ENCODE measurements at regions not wholly inside any gene's neighbourhood (a gene's known extent, or its start where the extent isn't known, plus 50 kb on each side); places are given as distances from the start of the nearest gene placed in this dataset.
A peak's percentile ranks its signal among the peaks of the same experiment; 100 is the strongest.
"Not testable (repeated sequence)": the region's sequence is repeated elsewhere in the genome, so short reads cannot be mapped to it uniquely, and the experiment has no call there.

DNA sequence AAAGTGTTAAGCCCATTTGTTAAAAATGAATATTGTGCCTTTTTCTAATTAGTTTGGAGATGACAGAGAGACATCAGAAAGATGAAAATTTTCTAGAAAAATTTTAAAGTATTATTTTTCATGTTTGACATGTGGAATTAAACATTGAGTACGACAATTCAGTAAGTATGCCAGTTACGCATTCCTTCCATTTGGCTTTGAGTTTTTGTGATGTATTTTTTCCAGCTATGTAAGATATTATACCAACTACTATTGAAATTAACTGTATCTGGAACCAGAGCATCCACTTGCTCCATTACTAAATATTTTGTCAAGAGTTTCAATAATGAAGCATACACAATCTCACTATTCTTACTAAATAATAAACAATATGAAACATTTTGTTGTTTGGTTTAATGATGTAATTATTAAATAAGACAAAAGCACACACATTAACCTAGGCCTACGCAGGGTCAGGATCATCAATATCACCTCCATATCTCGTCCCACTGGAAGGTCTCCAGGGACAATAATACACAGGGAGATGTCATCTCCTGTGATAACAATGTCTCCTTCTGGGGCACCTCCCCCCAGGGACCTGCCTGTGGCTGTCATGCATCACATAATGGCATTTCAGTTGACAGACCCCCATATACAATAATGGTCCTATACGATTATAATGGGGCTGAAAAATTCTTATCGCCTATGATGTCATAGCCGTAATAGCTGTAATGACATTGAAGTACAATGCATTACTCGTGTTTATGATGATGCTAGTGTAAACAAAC lies 274.1 kb downstream of the REEP3 start:
- DNase-seq = no peak

DNA sequence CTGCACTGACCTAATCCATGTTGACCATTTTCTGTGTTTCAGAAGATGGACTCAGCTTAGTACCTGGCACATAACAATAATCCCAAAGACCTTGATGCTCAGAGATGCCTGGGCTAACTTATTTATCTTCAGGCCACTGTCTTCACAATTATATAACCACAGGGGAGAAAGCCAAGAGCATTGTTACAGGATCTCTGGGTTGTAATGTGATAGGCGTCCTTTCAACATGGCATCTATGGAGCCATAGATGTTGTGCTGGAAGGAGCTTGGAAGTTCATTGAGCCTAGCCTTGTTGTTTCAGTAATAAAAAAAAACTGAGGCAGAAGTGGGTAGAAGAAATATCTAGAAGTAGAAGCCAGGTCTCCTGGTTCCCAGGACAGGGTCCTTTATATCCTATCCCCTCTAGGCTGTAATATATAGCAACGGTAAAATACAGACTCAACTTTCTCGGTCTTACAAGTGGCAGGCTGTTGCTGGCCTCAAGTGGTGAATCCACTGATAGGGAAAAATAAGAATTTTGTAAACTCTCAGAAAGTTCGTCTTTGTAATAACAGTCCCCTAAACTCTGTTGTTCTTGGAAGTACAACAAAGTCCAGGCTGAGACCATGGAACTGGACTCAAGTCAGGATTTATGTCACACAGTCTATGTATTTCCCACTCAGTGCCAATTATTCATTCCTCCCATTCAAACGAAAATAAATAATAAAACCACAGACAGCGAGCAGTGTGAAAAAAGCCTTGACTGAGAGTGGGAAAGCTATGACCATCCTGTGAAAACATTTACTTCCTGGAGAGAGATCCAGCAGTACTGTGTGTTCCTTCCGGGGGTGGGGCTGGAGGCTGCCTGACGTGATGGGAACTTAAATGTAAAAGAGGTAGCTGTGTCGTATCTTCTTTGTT lies 277.6 kb downstream of the REEP3 start:
- DNase-seq = no peak

DNA sequence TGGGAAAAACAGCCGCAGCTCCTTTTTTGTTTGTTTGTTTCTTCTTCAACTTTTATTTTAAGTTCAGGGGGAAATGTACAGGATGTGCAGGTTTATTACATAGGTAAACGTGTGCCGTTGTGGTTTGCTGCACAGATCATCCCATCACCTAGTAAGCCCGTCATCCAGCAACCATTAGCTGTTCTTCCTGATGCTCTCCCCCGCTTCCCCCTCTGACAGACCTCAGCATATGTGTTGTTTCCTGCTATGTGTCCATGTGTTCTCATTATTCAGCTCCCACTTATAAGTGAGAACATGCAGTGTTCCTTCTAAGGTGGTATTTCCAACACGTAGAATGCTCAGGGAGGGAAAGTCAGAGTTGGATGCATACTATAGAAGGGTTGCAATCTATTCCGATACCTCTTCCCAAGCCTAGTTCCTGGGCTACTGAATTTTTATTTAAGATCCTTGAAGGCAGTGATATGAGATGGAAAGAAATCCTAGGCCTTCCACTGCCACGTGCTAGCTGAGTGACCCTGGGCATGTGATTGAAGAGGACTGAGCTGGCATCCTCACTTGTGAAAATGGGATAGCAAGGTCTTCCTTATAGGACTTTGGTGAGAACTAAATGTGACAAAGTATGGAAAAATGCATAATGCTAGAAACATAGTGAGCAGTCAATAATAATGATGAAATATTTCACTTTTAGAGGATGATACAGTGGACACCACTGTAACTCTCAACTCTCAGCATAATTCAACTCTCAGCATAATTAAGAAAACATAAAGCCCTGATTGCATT lies 278.5 kb downstream of the REEP3 start:
- DNase-seq = no peak

DNA sequence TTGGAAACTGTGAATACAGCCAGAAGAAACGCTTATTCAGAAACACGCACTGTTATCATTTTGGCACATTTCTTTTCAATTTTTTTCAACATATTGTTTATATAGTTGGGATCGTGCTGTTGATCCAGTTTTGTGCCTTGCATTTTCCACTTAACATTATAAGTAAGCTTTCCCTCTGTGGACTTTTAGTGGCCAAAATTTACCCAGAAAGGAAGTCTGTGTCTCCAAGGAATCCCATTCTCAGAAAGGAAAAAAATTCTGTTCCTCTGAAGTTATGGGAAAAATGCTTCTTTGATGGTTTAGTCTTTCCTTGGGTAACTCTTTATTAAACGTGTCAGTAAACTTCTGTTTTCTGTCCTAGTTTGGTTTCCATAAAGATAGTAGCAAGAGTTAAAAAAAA lies 280.0 kb downstream of the REEP3 start:
- no peak for DNase-seq

DNA sequence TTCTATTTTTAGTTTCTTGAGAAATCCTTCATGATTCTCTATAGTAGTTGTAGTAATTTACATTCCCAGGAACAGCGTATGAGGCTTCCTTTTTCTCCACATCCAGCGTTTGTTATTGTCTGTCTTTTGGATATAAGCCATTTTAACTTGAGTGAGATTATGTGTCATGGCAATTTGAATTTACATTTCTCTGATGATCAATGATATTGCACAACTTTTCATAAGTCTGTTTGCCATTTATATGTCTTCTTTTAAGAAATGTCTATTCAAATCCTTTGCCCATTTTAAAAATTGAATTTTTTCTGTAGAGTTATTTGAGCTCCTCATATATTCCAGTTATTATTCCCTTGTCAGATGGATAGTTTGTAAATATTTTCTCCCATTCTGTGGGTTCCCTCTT lies 285.1 kb downstream of the REEP3 start:
- DNase-seq = no peak

DNA sequence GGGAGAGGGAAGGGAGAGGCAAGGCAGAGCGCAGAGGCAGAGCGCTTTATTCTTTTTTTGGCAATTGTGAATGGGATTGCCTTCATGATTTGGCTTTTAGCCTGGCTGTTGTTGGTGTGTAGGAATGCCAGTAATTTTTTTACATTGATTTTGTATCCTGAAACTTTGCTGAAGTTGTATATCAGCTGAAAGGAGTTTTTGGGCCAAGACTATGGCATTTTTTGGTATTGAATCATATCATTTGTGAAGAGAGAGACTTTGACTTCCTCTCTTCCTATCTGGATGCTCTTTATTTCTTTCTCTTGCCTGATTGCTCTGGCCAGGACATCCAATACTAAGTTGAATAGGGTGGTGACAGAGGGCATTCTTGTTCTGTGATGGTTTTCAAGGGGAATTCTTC lies 291.3 kb downstream of the REEP3 start:
- no peak for DNase-seq

DNA sequence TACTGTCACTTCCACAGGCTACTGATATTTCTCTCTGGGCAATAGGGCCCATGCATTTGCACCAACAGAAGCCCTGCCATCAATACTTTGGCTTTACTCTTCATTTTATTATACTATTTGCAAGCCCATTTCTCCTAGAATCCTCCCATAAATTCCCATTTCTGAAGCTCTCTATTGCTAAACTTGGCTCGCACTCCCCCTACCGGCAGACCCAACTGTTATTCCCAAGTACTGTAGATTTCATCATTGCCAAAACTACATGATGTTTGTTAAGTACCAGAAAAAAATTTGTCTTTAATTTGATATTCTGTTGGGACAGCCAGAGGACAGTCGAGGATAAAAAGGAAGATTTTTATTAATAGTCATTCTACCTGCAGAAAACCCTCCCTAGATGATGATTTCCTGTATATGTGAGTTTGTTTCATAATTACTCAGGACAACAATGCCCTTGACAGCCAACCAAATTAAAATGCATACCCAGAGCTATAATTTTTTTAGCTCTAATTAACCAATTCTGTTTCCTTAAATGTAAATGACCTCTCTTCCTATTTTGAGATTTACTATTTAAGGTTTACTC lies 298.6 kb downstream of the REEP3 start:
- peak; percentile 62 for DNase-seq

DNA sequence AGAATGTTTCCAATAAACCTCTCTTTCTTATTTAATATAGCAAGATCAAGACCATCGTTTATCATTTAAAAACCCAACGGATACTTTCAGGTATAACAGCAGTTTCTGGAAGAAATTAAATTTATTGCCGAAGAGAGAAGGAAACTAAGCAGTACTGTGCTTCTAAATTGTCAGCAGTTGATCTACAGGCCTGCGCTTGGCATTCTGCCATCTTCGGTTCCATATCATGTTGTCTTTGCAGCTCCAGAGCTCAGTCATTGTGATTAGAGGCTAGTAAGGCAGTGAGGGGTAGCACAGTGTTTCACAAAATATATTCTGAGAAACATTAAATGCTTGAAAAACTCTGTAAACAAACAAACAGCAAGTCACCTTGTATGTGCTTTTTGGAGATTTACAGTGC lies 301.3 kb downstream of the REEP3 start:
- no peak for DNase-seq

DNA sequence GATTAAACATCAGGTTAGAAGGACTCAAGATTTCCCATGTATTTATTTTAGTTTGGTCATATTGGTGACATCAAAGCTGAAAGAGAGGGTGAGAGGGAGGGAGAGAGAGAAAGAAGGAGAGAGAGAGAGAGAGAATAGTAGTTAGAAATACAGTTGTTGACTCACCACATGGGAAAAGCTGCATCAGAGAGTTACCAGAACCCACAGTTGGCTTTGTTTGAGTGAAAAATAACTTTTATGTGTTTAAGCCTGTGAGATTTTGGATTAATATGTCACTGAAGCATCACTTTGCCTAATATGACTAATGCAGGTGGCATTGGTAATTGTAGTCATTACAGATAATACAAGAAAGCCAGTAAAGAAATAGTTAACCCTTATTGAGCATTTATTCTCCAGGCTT lies 303.9 kb downstream of the REEP3 start:
- no peak for DNase-seq

DNA sequence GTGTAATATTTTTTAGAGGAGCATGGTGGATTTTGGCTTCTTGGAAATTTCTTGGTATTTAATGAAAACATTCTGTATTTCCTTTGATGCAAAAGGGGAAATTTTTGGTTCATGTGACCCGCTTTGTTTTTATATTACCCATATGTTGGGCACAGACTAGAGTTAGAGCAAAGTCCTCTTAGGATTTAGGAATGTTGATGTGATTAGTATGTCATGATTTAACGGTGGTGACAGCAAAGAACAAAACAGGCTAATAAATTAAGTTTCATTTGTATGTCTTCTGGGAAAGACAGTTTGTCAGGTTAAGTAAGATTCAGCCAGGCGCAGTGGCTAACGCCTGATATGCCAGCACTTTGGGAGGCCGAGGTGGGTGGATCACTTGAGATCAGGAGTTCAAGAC lies 304.6 kb downstream of the REEP3 start:
- DNase-seq = no peak

DNA sequence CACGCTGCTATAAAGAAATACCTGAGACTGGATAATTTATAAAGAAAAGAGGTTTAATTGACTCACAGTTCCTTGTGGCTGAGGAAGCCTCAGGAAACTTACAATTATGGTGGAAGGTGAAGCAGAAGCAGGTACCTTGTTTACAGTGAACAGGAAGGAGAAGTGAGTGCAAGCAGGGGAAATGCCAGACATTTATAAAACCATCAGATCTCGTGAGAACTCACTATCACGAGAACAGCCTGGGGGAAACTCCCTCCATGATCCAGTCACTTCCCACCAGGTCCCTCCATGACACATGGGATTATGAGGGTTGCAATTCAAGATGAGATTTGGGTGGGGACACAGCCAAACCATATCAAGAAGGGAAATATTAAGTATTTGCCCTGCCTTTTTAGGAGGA lies 305.8 kb downstream of the REEP3 start:
- DNase-seq = not testable (repeated sequence)

DNA sequence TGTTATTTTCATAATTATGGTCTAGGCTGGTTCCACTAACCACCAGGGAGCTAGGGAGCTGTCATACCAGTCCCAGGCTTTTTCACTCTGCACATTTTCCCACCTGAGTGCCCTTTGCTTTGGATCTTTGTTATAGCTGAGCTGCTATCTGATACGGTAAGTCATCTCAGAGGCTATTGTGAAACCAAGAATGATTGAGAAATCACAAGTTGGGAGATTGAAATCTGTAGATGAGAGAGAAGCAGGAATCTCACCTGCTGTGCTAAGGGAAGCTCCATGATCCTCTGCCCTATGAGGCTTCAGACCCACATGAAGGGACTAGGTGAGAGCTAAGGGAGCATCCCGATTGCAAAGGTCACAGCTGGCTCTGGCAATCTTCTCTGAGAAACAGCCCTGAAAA lies 307.8 kb downstream of the REEP3 start:
- no peak for DNase-seq

DNA sequence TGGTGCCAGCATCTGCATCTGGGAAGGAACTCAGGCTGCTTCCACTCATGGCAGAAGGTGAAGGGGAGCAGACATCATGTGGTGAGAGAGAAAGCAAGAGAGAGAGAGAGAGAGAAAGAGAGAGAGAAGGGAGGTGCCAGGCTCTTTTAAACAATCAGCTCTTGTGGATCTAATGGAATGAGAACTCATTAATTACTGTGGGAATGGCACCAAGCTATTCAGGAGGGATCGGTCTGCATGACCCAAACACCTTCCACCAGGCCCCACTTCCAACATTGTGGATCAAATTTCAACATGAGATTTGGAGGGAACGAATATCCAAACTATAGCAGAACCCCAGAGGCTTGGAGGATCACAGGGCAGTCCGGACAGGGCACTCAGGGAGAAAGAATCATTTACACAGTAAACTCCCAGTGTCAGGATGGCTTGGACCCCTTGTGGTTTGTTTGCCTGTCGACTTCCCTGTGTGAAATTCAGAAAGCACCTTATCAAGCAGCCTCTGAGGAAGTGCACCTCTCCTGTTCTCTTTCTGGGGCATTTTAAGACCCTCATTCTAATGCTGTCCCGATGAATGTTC lies 308.5 kb downstream of the REEP3 start:
- DNase-seq = no peak

DNA sequence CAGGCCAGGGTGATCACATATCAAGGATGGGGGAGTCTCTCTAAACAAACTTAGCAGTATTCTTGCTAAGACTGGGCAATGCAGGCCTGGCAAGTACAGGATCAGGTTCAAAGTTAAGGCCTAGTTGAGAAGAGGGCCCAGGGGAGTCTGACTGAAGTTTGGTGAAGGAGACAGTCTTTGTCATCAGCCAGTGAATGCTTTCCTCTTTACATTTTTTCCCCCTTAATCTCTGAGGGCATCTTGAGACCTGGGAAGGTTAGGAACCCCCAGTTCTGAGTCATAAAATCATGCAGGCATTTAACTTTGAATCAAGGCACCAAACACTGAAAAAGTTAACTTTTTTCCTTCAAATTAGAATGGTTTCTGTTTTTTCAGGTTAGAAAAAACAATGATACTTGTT lies 311.5 kb downstream of the REEP3 start:
- no peak for DNase-seq

DNA sequence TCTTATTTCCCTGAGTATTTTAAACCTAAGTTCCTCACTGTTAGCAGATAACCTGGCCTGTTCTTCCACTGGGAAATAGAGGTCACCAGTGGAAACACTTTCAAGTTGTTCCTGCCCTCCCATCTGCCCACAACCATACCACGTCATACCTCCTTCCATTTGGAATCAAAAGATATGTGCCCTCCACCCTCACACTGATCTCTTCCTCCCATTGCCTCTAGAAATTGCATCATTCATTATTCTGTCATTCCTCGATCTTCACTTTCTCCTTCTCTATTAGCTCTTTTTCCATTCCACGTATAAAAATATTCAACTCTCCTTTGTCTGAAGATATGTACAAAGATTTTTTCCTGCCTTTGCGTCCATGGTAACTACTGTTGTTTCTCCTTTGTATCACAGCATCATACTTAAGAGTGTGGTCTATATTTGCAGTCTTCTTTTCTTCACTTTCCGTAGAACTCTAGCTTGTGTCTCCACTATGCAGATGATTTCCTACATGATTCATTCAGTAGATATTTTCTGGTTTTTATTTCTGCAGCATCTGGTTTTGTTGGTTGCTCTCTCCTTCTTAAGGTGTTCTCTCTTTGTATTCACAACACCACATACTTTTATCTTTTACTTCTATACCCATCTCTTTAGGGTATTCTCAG lies 312.3 kb downstream of the REEP3 start:
- no peak for DNase-seq

DNA sequence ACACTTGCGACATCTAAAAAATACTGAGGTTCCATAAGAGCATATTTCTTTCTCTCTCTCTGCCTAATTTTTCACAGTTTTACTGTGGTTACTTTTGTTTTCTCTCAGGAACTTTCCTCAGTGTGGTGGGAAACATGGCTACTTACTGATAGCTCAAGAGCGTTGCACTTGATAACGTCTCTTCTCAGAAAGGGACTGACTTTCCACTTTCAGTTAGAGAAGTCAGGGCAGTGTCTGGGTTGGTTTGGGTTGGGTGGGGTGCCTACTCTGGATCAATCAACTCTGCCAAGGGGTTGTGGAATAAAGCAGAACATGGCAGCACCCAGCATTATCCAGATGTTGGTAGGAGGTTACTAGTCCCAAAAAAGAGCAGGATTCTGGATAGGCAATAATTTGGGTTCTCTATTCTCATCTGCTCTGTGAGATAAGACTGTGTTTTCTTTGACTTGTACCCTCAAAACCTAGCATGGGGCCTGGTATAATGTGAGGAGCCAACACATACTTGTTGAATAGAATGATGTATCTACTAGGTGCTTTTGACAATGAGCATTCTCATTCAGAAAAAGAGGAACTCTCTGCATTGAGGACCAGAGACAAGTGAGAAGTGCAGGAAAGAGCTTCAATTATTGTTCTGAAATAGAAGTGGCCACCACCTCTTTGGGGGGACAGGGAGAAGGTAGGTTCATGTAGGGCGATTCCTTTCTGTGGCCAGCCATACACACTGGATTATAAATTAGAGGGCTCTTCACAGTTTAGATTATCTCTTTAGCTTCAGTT lies 315.7 kb downstream of the REEP3 start:
- no peak for DNase-seq

DNA sequence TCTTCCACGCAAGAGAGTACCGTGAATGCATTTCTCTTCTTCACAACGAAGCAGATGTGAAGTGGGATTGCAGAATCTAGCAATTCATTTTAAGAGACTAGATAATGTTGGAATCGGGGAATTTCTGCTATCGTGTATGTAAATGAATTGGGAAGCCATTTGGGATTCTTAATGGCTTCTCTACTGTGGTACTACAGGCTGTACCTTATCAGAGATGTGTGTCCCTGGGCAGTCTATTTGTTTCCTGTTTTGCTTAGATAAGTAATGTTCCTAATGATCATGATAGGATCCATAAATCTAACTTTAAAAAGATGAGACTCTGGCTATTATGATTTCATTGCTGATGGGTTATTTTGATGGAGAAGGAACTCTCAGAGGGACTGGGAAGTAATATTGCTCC lies 320.6 kb downstream of the REEP3 start:
- no peak for DNase-seq

DNA sequence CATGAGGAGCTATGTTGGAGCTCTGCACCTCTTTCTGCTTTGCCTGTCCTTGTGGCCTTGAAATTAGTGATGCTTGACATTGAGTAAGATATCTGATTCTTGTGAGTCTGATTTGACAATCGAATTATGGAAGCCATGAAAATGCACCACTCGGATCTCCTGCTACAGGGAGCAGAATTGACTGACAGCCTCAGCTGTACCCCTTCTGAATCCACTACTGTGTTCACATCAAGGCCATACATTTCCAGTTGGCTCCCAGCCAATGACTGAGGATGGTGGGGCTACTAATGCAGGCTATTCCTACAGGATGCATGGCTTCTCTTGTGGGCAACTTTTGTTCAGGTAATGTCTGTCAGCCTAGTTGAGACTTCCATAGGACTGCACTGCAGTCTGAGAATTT lies 321.9 kb downstream of the REEP3 start:
- no peak for DNase-seq

DNA sequence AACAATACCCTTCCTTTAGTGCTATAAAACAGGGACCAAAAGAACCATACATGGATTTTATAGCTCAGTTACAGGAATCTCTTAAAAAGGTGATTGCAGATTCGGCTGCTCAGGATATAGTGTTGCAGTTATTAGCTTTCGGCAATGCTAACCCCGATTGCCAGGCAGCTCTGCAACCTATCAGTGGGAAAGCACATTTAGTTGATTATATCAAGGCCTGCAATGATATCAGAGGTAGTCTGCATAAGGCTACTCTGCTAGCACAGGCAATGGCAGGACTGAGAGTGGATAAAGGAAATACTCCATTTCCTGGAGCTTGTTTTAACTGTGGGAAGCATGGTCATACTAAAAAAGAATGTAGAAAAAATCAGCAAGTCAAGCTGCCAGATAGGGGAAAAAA lies 327.7 kb downstream of the REEP3 start:
- DNase-seq = not testable (repeated sequence)

DNA sequence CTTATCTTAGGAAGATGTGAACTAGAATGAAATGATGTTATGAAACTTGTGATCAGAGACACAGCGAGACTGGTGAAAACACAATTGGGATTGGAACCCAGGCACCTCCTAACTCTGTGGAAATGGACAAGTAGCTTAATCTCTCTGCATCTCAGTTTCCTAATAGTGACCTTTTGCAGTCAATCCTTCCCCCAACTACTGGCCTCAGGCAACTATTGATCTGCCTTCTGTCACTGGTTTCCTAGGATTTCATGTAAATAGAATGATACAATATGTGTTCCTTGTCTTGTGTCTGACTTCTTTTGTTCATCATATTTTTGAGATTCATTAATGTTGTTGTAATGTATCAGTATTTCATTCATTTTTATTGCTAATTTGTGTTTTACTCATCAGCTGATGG lies 341.7 kb downstream of the REEP3 start:
- no peak for DNase-seq

DNA sequence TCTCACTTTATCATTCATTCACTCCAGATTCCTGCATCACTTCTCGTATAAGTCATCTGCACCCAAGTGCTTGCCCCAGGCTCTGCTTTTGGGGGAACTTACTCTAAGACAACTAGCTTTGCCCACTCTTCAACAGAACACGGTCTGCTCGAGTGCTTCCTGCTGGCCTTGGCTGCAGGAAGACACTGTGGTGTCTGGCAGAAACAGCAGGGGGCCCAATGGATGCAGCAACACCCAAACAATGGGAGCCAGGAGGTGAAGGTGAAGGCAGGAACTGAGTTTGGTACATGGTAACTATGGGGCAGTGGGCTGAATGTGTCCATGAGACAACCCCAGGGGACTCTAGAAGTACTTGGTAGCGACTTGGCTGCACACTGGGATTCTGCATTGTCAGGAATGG lies 344.0 kb downstream of the REEP3 start:
- DNase-seq = no peak

Data from NCI-H82 (cell line).